ENCODE measurements at regions not wholly inside any gene's neighbourhood (a gene's known extent, or its start where the extent isn't known, plus 50 kb on each side); places are given as distances from the start of the nearest gene placed in this dataset.

DNA sequence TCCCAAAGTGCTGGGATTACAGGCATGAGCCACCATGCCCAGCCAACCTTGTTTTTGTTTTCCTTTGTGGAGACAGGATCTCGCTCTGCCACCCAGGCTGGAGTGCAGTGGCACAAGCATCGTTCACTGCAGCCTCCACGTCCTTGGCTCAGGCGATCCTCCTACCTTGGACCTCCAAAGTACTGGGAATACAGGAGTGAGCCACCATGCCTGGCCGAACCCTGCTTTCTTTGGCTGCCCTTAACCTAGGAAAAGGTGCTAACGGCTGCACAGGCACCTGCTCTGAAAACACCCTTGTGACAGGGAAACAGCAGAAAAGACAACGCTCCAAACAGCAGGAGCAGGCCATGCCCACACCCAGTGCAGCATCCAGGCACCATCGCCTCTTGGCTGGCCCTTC is 71.9 kb downstream of the OAT start:
- no peak for DNase-seq

DNA sequence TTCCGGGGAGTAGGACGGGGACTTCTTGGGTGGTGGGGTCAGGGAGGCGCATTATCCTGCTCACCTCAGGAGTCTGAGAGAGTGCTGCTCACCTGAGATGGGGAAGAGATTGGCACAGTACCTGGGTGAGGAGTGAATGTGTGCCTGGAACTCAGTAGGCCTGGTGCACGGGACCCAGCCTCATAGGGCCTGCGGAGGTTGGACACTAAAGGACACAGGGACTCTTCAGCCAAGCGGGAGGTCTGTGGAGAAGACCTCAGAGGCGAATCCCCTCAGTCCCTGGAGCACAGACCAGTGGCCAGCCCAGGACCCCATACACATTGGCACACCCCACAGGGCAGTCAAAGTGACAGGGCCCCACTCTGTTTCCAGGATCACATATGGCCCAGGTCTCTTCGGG is 73.2 kb downstream of the OAT start:
- DNase-seq: no peak

DNA sequence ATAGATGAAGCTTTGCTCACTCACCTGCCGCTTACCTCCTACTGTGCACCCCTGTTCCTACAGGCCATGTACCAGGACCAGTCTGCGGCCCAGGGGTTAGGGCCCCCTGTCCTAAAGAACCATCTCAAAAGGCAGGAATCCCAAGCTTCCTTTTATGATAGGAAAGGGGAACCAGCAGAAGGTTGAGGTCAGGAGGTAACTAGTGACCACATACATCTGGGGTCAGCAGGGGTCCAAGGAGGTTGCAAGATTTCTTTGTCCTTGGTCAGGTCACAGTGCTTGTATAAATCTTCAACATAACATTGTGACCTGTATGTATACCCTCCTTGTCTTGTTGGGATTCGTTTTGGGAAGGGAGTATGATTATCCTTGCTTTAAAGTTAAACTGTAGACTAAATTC is 73.8 kb downstream of the OAT start:
- DNase-seq: no peak

DNA sequence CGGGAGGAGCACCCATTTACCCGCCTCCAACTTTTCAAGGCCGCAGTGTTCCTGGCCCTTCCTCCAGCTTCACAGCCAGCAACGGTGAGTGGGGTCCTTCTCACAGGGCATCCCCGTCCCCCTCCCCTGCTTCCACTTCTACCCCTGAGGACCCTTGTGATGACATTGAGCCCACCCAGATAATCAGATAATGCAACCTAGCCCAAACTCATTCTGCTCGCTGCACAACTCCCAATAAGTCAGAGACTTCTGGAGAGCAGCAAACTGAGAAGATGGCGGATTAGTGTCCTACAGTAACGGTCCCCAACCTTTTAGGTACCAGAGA is 74.5 kb downstream of the OAT start:
- DNase-seq: no peak

DNA sequence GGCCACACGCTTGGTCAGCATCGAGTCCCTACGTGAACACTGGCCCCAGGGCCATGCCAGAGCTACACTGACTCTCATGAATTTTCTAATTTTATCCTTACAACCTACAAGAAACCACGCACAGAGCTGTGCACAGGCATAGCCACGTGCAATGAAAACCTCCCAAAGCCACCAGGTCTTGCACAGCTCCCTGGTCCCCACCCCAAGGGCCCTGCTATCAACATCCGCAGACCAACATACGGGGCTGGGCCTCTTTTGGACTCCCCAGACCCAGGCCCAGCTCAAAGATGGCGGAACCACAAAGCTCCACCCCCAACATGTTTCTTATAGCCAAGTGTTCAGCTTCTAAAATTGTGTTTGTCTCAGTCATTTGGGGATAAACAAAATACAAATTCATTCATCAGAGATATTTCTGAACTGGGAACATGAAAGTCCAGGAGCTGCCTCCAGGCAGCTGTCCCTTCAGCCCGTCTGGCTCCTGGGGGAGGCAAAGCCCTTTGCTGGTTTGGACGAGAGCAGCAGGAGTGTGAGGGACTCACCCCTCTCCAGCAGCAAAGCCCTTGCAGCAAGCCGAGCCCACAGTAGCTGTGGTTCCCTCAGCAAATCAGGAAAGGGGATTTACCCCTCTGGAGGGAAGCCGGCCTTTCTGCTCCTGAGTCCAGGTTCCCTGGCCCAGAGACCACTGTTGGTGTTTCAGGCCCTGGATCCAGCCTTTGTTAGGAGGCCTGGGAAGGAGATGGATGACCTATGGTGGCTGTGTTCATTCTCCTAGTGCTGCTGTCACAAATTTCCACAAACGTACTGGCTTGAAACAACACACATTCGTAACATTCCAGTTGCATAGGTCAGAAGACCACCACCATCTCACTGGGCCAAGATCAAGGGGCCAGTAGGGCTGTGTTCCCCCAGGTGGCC is 75.1 kb downstream of the OAT start:
- DNase-seq: no peak

DNA sequence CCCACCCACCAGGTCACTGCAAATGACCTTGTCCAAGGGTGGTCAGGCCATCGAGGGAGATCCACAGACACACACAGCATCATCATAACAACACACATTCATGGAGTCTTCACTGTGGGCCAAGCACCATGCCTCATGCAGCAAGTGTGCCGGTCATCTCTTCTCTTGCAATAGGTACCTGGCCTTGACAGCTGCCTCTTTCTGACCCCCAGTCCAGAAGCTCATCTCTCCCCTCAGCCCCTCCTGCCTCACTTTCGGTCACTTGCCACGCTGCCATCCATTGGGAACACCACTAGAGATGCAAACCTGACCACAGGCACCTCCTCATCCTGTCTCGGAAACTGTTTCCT is 75.9 kb downstream of the OAT start:
- DNase-seq: no peak

DNA sequence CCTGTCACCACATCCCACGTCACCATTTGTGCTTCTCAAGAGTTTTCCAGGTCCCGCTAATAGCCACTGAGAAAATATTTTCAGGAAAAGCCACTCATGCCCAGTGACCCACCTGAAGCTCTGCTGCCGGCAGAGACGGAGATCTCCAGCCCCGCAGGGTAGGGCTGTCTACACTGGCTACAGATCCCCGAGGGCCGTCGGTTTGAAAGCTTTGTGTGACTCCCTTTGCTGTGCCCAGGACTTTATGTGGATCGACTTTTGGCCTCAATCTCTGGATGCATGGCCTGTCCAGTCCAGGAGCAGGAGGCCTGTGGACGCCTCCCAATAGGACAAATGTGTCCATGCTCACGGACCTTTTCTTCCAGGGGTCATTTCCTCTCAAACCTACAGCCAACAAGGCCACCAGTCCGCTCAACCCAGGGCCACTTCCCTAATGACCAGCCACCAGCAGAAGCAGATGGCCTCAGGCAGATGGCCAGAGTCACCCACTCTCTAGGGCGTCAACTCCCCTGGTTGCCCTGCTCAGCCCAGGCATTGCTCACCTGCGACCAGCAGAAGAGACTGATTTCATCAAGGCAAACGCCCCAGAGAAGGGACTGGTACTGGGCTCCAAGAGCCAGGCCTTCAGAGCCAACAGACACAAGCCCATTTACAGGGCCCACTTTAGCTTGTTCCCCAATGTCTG is 76.4 kb downstream of the OAT start:
- DNase-seq: no peak

DNA sequence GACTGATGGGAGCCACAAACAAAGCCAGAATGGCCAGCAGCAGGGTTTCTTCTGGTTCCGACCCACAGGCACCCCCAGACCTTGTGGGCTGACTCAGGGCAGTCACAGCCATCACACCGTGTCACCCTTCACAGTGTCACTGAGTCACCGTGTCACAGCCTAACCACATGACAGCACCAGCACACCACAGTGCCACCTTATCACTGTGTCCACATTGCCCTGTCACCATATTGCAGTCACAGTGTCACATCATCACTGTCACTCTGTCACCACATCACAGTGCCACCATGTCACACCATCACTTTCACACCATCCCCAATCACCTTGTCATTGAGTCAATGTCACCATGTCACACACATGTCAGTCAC is 77.0 kb downstream of the OAT start:
- DNase-seq: no peak

DNA sequence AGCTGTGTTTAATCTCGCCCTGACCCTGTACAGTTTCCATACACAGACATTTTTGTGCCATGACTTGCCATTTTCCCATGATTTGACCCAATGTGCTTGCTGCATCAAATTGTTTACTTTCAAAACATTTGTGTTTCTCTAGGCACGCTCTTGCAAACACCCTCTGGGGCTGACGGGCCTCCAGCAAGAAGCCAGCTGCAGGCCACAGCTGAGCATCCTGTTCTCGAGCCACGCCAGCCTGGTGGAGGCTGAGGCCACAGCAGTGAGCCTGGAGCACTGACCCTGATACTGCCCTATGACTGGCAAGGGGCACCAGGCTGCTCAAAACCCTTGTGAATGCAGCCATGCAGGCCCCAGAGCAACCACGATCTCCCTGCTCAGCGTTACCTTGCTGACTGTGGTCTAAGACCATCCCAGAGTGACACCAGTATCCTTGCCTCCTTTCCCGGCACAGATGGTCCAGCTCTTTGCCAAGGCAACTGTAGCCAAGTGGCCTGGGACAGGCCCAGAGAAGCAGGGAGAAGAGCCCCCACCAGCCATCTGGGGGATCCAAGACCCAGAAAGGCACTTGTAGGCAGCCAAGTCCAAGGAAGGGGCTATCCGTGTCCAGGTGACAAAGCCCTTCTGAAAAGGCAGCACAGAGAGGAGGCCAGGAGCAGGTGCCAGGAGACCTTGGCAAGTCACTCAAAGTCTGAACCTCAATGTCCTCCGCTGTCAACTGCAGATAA is 78.5 kb downstream of the OAT start:
- no peak for DNase-seq

DNA sequence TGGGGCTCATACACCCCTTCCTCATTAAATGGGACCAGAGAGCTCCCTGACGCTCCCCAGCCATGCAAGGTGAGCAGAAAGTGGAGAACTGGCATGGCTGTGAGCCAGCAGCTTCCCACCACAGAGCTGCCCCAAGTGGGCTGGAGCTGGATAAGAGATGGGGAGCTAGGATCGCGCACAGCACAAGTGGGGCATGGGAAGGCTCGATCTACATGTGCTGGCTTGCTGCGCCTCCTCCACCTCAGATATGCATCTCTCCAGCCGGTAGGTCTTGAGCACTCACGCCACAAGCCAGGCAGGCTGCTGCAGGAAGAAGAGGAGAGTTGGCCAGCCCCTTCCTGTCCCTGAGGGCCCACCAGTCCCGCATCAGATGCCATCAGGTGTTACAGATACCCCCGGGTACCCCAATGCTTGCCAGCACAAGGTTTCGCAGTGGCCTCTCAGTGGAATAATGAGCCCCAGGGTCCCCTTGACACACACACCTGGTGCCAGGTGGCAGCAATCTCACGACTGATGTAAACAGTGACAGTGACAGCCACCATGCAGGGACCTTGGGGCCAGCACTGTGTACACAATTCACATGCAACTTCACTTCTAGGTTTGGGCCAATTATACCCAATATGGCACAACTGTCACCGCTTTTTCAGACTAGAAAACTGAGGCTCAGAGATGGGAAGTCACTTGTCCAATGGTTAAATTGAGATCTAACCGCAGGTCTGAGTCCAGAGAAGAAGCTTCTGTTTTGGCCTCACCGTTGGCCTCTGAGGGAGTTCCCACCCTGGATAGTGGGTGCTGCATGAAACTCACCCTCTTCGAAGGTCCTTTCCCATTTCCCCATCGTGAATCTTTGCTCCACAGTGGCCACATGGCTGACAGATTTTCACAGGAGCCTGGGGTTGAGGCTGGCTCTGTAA is 79.3 kb downstream of the OAT start:
- no peak for DNase-seq

DNA sequence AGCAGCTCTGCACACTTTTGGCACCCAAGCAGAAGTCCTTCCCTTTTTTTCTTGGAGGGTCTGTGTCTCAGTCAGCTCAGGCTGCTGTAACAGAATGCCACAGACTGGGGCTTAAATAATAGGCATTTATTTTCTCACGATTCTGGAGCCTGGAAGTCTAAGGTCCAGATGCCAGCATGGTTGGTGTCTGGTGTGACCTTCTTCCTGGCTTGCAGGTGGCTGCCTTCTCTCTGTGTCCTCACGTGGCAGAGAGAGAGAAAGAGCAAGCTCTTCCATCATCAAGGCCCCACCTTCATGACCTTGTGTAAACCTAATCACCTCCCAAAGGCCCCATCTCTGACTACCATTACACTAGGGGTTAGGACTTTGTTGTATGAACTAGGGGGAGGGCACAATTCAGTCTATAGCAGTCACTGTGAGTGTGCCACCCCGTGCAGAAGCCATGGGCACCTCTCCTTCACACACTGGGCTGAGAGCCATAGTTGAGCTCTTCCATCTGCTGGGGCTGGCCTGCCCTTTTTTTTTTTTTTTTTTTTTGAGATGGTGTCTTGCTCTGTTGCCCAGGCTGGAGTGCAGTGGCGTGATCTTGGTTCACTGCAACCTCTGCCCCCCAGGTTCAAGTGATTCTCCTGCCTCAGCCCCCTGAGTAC is 80.3 kb downstream of the OAT start:
- no peak for DNase-seq

DNA sequence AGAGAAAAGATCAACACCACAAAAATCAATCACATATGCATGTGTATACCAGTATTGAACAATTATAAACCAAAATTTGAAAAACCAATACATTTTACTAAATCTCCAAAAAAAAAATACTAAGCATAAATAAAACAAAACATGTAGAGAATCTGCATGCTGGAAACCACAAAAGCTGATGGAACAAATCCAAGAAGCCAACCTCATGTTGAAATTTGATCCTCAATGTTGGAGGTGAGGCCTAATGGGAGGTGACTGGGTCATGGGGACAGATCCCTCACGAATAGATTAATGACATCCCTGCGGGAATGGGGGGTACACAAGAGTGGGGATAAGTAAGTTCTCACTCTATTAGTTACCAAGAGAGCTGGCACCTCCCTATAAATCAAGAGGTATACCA is 82.5 kb downstream of the OAT start:
- no peak for DNase-seq

DNA sequence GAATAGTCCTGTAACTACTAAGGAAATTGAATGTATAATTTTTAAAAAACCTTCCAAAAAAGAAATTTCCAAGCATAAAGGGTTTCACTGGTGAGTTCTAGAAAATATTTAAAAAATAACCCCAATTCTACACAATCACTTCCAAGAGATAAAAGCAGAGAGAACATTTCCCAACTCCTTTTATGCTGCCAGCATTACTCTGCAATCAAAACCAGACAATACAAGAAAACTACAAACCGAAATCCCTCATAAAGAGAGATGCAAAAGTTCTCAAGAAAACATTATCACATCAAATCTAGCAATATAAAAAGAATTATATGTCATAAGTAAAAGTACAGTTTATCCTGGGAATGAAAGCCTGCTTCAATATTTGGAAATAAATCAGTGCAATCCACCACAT is 84.8 kb downstream of the OAT start:
- DNase-seq: no peak

DNA sequence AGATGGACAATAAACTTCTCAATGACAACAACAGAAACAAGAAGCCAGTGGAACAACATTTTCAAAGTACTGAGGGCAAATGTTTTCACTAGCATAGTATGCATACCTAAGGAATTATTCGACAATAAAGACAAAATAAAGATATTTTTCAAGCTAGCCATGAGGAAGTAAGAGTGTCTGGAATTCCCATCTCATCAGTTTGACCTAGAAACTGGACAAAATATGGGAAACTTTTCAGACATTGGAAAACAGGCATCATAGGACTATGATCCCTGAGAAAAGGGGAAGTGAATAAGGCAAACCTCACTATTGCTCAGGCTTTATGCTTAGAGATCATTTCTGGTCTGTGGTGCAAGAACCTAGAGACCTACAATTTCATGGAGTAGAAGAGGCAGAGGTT is 86.3 kb downstream of the OAT start:
- no peak for DNase-seq

DNA sequence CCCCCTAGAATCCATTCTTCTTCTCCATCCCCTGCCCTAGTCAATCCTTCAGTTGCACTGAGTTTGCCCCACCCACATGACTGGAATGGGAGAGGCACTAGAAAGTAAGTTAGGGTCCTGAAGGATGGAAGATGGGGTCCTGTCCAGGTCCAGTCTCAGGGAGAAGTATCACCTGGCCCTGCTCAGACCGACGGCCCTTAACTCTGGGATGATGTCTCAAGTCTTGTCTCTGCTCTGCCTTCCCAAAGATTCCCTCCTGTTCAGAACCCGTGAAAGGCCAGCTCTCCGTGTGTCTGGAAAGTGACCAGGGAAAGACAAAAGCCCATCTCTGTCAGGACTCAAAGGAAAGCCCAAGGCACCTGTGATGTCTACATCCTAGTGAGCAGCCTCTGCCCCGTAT is 88.8 kb downstream of the OAT start:
- DNase-seq: no peak

DNA sequence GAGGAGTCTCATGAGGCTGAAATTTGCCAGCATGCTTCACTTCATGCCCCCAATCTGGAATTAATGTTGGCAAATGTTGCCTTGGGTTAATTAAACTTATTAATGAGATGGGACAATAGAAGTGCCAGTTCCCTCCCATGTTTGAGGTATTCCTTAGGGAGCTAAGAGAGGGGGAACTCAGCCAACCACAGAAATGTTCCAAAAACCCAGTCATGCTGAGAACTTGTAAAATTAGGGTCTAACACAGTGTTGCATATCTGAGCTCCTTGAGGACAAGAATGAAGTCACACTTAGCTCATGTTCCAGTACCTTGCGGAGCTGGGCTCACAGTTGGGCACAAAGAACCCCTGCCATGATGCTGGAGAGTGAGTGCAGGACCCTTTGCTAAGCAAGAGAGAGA is 89.4 kb downstream of the OAT start:
- DNase-seq: no peak

DNA sequence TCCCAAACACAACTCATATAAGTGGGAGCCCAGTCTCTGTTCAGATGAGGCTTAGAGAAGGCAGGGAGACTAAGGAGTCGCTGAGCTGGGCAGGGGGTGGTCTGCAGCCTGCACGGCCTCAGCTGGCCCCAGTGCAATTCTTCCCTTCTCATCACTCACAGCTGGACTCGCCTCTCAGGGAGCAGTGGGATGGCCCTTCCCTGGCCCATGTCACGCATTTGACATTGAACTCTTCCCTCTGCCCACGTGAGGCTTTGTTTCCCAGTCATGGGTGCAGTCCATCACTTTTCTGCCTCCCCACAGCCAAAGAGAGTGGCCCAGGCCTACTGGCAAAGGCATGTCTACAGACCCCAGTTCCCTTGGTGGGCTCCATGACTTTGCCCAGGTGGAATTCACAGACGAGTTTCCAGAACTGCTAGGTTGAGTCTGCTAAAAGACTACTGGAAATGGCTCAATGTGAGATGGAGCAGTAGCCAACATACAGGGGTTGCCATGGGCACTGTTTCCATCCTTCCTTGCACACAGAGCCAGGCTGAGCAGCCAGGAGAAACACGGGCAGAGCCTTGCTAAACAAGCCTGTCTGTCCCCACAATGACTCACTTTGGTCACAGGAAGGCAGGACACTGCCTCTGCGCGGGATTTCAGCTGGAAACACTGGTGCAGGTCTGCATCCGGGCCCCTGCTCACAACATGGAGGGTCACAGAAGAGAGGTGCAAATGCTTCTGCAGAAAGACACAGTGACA is 90.1 kb downstream of the OAT start:
- no peak for DNase-seq

DNA sequence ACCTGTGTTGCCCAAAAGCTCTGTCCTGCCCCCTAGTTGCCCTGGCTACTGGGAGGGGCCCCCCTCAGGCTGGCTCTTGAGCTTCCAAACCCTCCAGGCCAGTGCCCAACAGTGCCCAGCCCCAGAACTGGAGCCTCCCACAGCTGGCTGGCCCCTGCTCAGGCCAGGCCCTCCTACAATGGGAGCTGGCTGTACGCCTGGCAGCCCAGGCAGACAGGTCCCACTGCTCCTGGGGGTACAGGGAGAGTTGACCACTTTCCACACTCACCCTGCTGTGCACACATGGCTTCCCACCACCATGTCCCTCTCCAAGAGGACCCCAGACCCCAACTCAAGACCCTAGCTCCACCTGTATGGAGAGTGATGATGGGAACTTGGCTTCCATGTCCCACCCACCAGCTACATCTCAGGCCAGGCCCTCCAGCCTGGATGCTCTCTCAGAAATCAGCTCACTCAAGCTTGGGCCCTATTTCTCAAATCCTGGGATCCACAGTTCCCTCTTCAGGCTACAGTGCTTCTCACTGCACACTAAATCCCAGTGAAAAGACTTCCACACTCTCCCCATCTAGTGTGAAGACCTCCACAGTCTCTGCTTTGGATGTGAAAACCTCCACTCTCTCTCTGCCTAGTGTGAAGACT is 92.6 kb downstream of the OAT start:
- no peak for DNase-seq

DNA sequence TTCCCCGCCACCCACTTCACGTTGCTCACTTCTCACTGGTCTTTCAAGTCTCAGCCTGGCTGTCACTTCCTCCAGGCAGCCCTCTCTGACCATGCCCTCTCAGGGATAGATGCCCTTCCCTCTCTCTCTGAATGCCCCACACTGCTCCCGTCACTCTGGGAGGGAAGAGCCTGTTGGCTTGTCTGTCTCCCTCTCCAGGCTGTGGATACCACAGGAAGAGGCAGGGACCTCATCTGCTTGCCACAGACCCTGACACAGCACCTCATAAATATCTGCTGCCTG is 93.1 kb downstream of the OAT start:
- DNase-seq: no peak

DNA sequence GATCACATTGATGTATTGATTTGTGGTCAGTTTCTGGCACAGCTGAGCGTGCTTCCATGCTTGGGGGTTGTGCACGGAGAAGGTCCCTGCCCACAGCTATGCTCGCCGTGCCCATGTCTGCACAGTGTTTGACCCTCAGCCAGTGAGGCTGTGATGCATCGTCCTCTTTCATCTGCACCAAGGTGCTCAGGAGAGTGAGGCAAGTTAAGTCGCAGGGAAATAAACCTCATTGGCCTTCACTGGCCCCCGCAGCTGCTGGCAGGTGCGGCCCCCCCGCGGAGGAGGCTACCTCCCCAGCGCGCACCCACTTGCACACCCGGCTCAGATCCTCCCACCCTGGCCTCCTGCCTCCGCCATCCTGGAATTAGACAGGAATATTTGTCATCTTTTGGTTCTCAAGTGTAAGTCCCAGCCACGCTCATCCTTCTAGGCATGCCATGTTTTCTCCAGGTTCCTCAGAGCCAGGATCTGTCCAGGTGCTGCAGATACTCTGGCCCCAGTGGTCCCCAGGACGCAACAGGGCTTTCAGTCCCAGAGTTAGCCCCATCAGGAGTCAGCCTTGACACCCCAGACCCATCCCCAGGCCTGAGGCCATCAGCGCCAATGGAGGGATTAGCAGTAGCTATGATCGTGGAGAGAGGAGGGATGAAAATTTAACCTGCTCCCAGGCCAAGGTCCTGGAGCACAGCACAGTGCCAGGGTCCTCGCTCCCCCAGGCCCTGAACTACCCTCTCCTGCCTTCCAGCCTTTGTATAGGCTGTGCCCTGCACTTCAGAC is 93.7 kb downstream of the OAT start:
- no peak for DNase-seq

DNA sequence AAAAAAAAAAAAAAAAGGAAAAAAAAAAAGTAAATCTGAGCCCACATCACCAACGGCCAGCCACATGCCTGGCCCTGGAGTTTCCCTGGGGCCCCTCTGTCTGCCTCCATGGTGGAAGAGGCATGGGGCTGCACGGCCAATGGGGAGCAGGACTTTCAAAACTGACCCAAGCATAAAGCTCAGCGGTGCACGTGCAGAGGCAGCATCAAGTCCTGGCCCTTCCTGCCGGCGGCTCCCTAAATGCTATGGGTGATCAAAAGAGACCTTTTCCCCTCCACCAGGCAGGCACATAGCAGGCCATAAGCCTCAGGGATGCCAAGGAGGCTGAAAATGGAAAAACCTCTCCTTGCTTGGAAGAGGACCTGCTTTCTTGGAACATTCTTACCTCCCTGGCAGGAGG is 94.3 kb downstream of the OAT start:
- DNase-seq: no peak

All from activated CD4-positive, alpha-beta T cell treated with anti-CD3 and anti-CD28 coated beads for 1 hour (primary cell).